ENCODE measurements at regions not wholly inside any gene's neighbourhood (a gene's known extent, or its start where the extent isn't known, plus 50 kb on each side); places are given as distances from the start of the nearest gene placed in this dataset.

GRCh38 chr1:222195857-222196256 lies 352.0 kb downstream of the HHIPL2 start:
- no peak overlapping the region for H2BK5ac ChIP-seq (ENCODE audit: insufficient read length, low read length)
- H3K18ac ChIP-seq (ENCODE audit: insufficient read length, low read depth, low read length), result no peak overlapping the region
- H4K8ac ChIP-seq (replicated peaks; ENCODE audit: insufficient read length, low read depth, low read length), result no peak overlapping the region
- H3K4me2 ChIP-seq (ENCODE audit: insufficient read depth, insufficient read length, low read length), result no peak overlapping the region
- Mint-ChIP-seq H3K9me3 (peaks cover 0 to 3% of the 10 kb centered on the region in 2 experiments; a peak in 3 of 5 replicates), H3K4me3 (no peak overlapping the region), H3K27me3 (ENCODE audit: low read depth) (no peaks in the 10 kb centered on the region), H3K4me1 (no peaks in the 10 kb centered on the region), H3K27ac (no peak overlapping the region), H3K36me3 (ENCODE audit: insufficient read depth in 1 of 3, low read depth in 3 of 3) (no peaks in the 10 kb centered on the region)
- H4K5ac ChIP-seq (ENCODE audit: insufficient read length, low read depth, low read length), result no peak overlapping the region
- no peak overlapping the region for H3K14ac ChIP-seq (ENCODE audit: insufficient read depth, low read length)
- no peak overlapping the region for H3K23ac ChIP-seq (ENCODE audit: insufficient read length, low read depth, low read length)
- no peak overlapping the region for H2BK12ac ChIP-seq (ENCODE audit: insufficient read length, low read depth, low read length)
- H2BK20ac ChIP-seq (ENCODE audit: low read depth, low read length, poor library complexity, severe bottlenecking), result no peak overlapping the region
- H2AK5ac ChIP-seq (ENCODE audit: insufficient read length, low read length), result no peak overlapping the region
- no peaks in the 10 kb centered on the region for H3K79me1 ChIP-seq (ENCODE audit: insufficient read depth, low read depth, low read length, poor library complexity, severe bottlenecking)
- no peaks in the 10 kb centered on the region for H3K9me3 ChIP-seq (ENCODE audit: control insufficient read depth, low read depth, low read length)
- H4K20me1 ChIP-seq (ENCODE audit: control insufficient read depth, insufficient read depth, insufficient read length), result no peaks in the 10 kb centered on the region
- H2BK15ac ChIP-seq (ENCODE audit: low read depth, low read length), result no peak overlapping the region
- no peaks in the 10 kb centered on the region for H3K23me2 ChIP-seq (ENCODE audit: insufficient read length, low read depth, low read length, poor library complexity, severe bottlenecking)
- H3T11ph ChIP-seq (ENCODE audit: low read length), result no peak overlapping the region
- no peak overlapping the region for H2AFZ ChIP-seq (ENCODE audit: low read length)
- no peak overlapping the region for H2BK120ac ChIP-seq (ENCODE audit: low read depth, low read length, poor library complexity, severe bottlenecking)
- H3K27me3 ChIP-seq (ENCODE audit: insufficient read depth, low read length), result no peaks in the 10 kb centered on the region
- no peak overlapping the region for H3K4ac ChIP-seq (ENCODE audit: low read depth, low read length)
- H3K79me2 ChIP-seq (ENCODE audit: insufficient read depth, low read length), result no peaks in the 10 kb centered on the region
- TF ChIP-seq, protein P1, sequence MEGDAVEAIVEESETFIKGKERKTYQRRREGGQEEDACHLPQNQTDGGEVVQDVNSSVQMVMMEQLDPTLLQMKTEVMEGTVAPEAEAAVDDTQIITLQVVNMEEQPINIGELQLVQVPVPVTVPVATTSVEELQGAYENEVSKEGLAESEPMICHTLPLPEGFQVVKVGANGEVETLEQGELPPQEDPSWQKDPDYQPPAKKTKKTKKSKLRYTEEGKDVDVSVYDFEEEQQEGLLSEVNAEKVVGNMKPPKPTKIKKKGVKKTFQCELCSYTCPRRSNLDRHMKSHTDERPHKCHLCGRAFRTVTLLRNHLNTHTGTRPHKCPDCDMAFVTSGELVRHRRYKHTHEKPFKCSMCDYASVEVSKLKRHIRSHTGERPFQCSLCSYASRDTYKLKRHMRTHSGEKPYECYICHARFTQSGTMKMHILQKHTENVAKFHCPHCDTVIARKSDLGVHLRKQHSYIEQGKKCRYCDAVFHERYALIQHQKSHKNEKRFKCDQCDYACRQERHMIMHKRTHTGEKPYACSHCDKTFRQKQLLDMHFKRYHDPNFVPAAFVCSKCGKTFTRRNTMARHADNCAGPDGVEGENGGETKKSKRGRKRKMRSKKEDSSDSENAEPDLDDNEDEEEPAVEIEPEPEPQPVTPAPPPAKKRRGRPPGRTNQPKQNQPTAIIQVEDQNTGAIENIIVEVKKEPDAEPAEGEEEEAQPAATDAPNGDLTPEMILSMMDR (conservative IDR thresholded peaks at IDR 0.05), result no peak
- H3K27ac ChIP-seq (ENCODE audit: insufficient read length, low read depth, low read length), result no peak overlapping the region
- DNase-seq, result no peak
- no CpG with 5 or more reads among the region's 4 CpGs for WGBS (ENCODE audit: extremely low coverage, insufficient read length, low lambda C conversion rate)
- no peaks in the 10 kb centered on the region for H3K4me1 ChIP-seq (ENCODE audit: insufficient read depth, low read length)
- no peak overlapping the region for H3K56ac ChIP-seq (ENCODE audit: insufficient read length, low read depth, low read length)
- H4K91ac ChIP-seq (ENCODE audit: insufficient read length, low read depth, low read length), result no peak overlapping the region
- no peak overlapping the region for H3K9ac ChIP-seq (ENCODE audit: extremely low read depth, insufficient read length, low read length)
